HL-60 (cell line): ENCODE measurements at regions not wholly inside any gene's neighbourhood (a gene's known extent, or its start where the extent isn't known, plus 50 kb on each side); places are given as distances from the start of the nearest gene placed in this dataset.

Experiments used
- CTCF ChIP-seq: IDR thresholded peaks from one replicate; pipeline ENCODE4 v1.5.1; 2011; ENCODE audit warnings: low read length, control low read depth, inconsistent platforms; ENCODE audit not compliant: insufficient read depth
- POLR2AphosphoS5 ChIP-seq: IDR thresholded peaks from 2 replicates; pipeline ENCODE4 v1.6.1; 2012; ENCODE audit warnings: low read depth
- REST ChIP-seq: IDR thresholded peaks from 2 replicates; pipeline ENCODE4 v1.6.1; 2012; ENCODE audit warnings: low read depth; ENCODE audit not compliant: insufficient replicate concordance
- SPI1 ChIP-seq: IDR thresholded peaks from 2 replicates; pipeline ENCODE4 v1.6.1; 2012; ENCODE audit warnings: low read depth, mild to moderate bottlenecking, borderline replicate concordance

GRCh38 chr10:35933491-35933890 is 291.4 kb upstream of the FZD8 start:
- TF ChIP-seq CTCF (no peak), SPI1 (no peak), POLR2AphosphoS5 (no peak), REST (no peak)
